Stomach (tissue), 4 donors: ENCODE measurements at regions not wholly inside any gene's neighbourhood (a gene's known extent, or its start where the extent isn't known, plus 50 kb on each side); places are given as distances from the start of the nearest gene placed in this dataset.

Experiments used
- CTCF ChIP-seq, 7 experiments: fragments of 450-650 bp in 4 of 7; fragments of 200-600 bp in 3 of 7; sonication (generic) in 3 of 7; IDR thresholded peaks; one replicate each; pipeline ENCODE4 v1.5.1; 2016 to 2019; ENCODE audit warnings: antibody characterized with exemption in 7 of 7, control low read depth in 2 of 7, mild to moderate bottlenecking in 1 of 7
- POLR2A ChIP-seq, 4 donors: fragments of 450-650 bp; IDR thresholded peaks; one replicate each; pipeline ENCODE4 v1.6.1; 2016; ENCODE audit warnings: antibody characterized with exemption in 4 of 4, control low read depth in 2 of 4, mild to moderate bottlenecking in 1 of 4, moderate library complexity in 1 of 4

DNA sequence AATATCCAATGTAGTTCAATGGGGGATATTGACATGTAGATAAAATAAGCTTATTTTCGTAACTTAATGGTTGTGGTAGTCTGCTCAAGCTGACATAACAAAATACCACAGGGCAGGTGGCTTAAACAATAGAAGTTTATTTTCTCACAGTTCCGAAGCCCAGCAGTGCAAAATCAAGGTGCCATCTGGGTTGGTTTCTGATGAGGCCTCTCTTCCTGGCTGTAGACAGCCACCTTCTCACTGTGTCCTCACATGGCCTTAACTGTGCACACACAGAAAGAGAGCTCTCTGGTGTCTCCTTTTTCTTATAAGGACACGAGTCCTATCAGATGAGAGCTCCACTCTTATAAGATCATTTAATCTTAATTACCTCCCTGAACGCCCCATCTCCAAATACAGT is 64.8 kb upstream of the IPO9 start:
- TF ChIP-seq CTCF (IDR thresholded peaks at IDR 0.05) = no peak
- TF ChIP-seq POLR2A (IDR thresholded peaks at IDR 0.05) = no peak
